ENCODE measurements at regions not wholly inside any gene's neighbourhood (a gene's known extent, or its start where the extent isn't known, plus 50 kb on each side); places are given as distances from the start of the nearest gene placed in this dataset.

DNA sequence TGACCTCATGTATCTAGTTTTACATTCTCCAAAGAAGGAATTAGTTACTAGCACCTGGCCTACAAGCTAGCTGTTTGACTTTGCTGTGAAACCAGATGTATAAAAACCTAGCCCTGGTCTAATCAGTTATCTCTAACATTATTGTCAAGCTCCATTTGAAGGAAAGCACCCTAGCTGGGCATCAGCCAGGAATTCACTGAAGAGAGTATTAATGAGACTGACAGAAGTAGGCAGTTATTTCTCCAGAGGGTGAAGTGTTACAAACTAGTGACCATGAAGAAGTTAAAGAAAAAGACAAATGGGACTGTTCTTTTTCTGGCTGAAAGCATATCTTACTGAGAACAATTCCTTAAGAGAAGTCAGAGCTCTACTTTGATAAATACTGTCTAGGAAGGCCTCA is 2529.3 kb upstream of the PCDH20 start:
- no peaks in the 10 kb centered on the region for H3K27me3 Mint-ChIP-seq

DNA sequence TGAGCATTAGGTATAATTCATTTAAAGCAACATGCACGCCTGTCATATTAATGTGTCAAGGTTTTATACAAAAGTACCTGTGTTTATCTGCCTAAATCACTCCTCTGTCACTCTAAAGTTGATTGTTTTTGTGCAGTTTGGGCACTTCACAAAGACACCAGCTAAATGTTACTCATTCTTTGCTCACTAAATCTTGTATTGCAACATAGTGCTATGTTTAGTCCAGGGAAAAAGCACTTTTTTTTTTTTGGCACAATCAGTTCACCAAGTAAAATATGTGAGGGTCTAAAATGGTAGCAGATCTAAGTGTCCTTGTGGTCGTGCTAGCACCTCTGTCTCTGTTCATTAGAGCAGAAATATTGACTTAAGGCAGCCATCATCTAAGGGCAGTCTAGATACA is 2526.7 kb upstream of the PCDH20 start:
- Mint-ChIP-seq H3K9me3 (peaks cover 1% of the 10 kb centered on the region), H3K27me3 (no peaks in the 10 kb centered on the region), H3K36me3 (no peaks in the 10 kb centered on the region), H3K27ac (no peak overlapping the region), H3K4me1 (no peaks in the 10 kb centered on the region), H3K4me3 (no peak overlapping the region)
- ATAC-seq (ENCODE audit: low read depth) (no peak), DNase-seq (ENCODE audit: low spot score in 2 of 2) (no peak)

More for the DNA sequence above, 2529.3 kb upstream of the PCDH20 start:
- Mint-ChIP-seq H3K36me3 (no peaks in the 10 kb centered on the region), H3K27ac (no peak overlapping the region), H3K4me3 (no peak overlapping the region), H3K9me3 (no peaks in the 10 kb centered on the region), H3K4me1 (no peaks in the 10 kb centered on the region)
- ATAC-seq (ENCODE audit: low read depth) (no peak), DNase-seq (ENCODE audit: low spot score in 2 of 2) (no peak)

DNA sequence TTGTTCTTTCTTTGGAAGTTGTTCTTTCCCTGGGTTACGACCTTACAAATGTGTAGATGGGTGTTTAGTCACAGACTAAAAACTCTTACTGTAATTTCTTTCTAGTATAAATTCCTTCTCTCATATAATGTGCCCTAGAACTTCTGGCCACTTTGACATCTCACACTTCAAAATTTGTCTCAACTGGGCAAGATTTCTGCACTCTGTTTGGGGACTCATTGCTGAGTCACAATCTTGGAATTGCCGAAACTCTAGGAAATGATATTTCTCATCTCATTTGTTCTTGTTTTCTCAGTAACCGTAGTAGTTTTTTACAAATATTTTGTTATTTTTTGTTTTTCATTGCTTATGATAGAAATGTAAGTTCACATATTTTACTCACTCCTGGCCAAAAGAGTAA is 2523.2 kb upstream of the PCDH20 start:
- H3K27ac Mint-ChIP-seq = no peak overlapping the region
- H3K27me3 Mint-ChIP-seq = no peaks in the 10 kb centered on the region
- H3K9me3 Mint-ChIP-seq = peaks cover 8% of the 10 kb centered on the region
- H3K36me3 Mint-ChIP-seq = no peaks in the 10 kb centered on the region
- DNase-seq (ENCODE audit: low spot score in 2 of 2) = no peak
- no peak overlapping the region for H3K4me3 Mint-ChIP-seq
- no peak for ATAC-seq (ENCODE audit: low read depth)
- no peaks in the 10 kb centered on the region for H3K4me1 Mint-ChIP-seq

DNA sequence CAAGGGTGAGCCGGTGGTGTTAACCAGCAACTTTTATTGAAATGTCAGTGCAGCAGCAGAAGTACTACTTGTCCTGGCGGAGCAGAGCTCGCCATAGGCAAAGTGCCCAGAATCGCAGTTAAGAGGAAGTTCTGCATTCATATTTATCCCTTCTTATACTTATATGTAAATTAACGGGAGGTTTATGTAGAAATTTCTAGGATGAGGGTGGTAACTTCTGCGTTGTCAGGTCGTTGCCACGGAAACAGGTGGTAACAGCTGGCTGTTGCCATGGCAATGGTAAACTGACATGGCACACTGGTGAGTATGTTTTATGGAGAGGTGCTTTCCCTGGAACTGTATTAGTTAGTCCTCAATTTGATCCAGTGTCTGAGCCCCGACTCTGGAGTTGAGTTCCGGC is 2494.9 kb upstream of the PCDH20 start:
- DNase-seq (ENCODE audit: low spot score in 2 of 2) (no peak), ATAC-seq (ENCODE audit: low read depth) (no peak)
- Mint-ChIP-seq H3K4me3 (no peak overlapping the region), H3K36me3 (no peaks in the 10 kb centered on the region), H3K27ac (no peak overlapping the region), H3K9me3 (peaks cover 7% of the 10 kb centered on the region), H3K27me3 (no peaks in the 10 kb centered on the region), H3K4me1 (no peaks in the 10 kb centered on the region)

DNA sequence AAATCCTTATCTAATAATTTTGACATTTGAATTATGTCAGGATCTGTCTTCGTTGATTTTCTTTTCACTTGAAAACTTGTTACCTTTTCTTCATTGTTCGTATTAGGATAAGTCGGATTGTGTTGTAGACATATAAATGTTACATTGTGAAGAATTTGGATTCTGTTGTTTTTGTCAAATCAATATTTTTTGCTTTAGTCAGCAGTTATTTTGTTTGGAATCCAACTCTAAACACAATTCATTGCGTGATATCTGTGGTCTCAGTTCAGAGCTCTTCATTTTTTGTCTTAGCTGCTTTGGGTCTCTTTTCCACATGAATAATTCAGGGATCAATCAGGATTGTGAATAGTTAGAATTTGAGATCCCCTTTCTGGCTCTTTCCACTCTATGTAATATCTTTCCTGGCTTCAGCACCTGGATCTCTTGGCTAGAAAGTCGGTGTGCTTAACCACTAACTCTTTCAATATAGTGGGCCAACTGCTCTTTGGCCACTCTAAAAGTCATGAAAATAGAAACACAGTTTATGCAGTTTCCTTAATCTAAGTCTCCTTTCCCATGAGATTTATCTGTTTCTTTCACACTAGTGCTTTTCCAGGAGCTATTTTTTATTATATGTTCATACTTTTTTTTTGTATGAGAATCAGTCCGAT is 2494.2 kb upstream of the PCDH20 start:
- no peaks in the 10 kb centered on the region for H3K36me3 Mint-ChIP-seq
- DNase-seq (ENCODE audit: low spot score in 2 of 2) = no peak
- no peak overlapping the region for H3K4me3 Mint-ChIP-seq
- no peak for ATAC-seq (ENCODE audit: low read depth)
- no peaks in the 10 kb centered on the region for H3K27me3 Mint-ChIP-seq
- no peaks in the 10 kb centered on the region for H3K4me1 Mint-ChIP-seq
- H3K27ac Mint-ChIP-seq = no peak overlapping the region
- H3K9me3 Mint-ChIP-seq = peaks cover 7% of the 10 kb centered on the region

DNA sequence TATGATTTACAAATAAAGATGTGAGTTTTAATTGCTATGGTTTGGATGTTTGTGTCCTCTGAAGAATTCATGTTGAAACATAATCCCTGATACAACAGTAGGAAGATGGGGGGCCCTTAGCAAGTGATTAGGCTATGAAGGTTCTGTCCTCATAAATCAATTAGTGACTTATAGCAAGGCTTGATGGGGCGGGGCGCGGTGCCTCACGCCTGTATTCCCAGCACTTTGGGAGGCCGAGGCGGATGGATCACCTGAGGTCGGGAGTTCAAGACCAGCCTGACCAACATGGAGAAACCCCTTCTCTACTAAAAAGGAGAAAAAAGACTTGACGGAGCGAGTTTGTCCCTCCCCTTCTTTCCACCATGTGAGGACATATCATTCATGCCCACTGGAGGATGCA is 2486.5 kb upstream of the PCDH20 start:
- no peak overlapping the region for H3K27ac Mint-ChIP-seq
- no peaks in the 10 kb centered on the region for H3K27me3 Mint-ChIP-seq
- DNase-seq (ENCODE audit: low spot score in 2 of 2) = no peak
- H3K4me1 Mint-ChIP-seq = no peaks in the 10 kb centered on the region
- H3K9me3 Mint-ChIP-seq = peaks cover 2% of the 10 kb centered on the region
- H3K4me3 Mint-ChIP-seq = no peak overlapping the region
- no peaks in the 10 kb centered on the region for H3K36me3 Mint-ChIP-seq
- no peak for ATAC-seq (ENCODE audit: low read depth)

DNA sequence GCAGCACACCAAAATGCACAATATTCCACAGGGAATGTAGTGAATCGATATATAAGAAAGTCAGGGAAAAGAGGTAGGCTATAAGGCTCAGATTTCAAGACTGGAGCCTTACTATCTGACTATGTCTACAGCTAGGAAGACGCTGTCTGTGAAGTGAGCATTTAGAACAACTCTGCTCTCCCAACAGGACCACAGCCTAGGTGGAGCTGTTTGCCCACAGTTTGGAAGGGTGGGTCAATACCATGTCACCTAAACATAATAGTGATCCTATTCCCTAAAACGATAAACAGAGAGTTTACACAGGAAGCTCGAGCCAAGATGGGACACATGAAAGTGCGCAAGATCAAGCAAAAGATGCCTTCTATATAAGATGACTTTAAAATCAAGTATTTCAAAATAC is 2486.0 kb upstream of the PCDH20 start:
- Mint-ChIP-seq H3K27me3 (no peaks in the 10 kb centered on the region), H3K36me3 (no peaks in the 10 kb centered on the region), H3K27ac (no peak overlapping the region), H3K4me1 (no peaks in the 10 kb centered on the region), H3K9me3 (peaks cover 2% of the 10 kb centered on the region), H3K4me3 (no peak overlapping the region)
- DNase-seq (ENCODE audit: low spot score in 2 of 2) = no peak
- ATAC-seq (ENCODE audit: low read depth) = no peak

DNA sequence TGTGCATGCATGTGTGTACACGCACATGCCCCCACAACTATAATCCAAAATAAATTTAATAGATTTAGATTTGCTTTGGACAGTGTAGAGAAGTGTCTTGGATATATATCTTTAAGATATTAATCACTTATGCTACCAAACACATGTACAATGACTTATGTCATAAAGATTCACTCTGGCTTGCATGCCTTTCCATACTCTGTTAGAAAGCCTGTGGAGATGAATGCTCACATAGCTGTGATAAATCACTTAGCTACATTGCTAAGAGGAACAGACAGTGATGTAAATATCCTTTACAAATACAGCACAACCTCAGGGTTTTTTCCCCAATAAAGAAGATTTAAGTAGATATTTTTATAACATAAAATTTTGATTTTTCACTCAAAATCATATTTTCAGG is 2484.8 kb upstream of the PCDH20 start:
- H3K4me3 Mint-ChIP-seq = no peak overlapping the region
- no peaks in the 10 kb centered on the region for H3K27me3 Mint-ChIP-seq
- H3K9me3 Mint-ChIP-seq = peaks cover 2% of the 10 kb centered on the region
- H3K4me1 Mint-ChIP-seq = no peaks in the 10 kb centered on the region
- no peaks in the 10 kb centered on the region for H3K36me3 Mint-ChIP-seq
- no peak overlapping the region for H3K27ac Mint-ChIP-seq
- ATAC-seq (ENCODE audit: low read depth) = no peak
- DNase-seq (ENCODE audit: low spot score in 2 of 2) = no peak

DNA sequence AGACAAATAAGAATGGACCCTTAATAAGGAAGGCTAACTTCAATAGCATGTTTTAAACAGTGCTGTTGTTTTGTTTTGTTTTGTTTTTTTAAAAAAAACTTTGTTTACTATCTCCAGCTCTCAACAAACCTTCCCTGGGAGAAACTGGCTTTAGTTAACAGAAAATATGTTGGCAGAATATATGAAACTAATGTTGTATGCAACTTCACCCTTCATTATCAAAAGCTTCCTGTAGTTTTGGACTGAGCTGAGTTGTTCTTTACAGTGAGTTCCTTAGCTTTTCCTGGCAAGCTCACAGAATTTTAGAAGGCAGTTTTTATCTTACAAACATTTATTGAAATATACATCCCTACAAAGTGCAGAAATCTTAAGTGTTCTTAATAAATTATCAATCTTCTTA is 2480.7 kb upstream of the PCDH20 start:
- Mint-ChIP-seq H3K4me3 (no peak overlapping the region), H3K4me1 (no peaks in the 10 kb centered on the region), H3K27ac (no peak overlapping the region), H3K36me3 (no peaks in the 10 kb centered on the region), H3K9me3 (peaks cover 2% of the 10 kb centered on the region), H3K27me3 (no peaks in the 10 kb centered on the region)
- DNase-seq (ENCODE audit: low spot score in 2 of 2) (no peak), ATAC-seq (ENCODE audit: low read depth) (no peak)

DNA sequence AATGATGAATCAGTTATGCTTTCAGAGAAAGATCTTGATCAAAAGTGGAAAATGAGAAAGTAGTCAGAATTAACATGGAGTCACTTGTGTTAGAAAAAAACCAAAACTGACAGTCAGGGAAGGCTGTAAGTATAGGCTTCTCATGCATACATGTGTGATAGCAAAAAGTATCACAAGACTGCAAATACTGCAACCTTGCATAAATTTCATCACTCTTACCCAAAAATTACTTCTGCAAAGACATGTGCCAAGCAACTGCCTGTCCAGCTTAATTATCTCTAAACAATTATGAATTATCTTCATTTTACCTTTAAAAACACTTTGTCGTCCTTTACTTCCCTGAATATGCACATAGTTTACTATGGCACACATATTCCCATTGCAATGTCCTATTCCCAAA is 2466.4 kb upstream of the PCDH20 start:
- no peaks in the 10 kb centered on the region for H3K4me1 Mint-ChIP-seq

DNA sequence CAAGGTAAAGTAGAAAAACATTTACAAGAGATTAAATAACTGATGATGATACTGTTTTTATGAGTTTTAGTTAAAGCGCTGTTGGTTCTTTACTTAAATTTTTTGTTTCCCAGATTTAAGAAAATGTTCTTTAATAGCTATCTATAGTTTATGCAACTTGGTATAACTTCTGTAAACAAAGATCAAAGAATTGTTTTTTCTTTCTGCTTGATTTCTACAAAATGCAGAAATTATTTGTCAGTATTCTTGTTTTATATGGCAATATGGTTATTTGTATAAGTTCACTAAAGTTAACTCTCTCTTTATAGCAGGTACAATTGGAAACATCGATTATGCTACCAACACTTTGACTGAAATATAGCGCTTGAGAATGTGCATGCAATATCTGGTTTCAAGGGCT is 2465.1 kb upstream of the PCDH20 start:
- ATAC-seq (ENCODE audit: low read depth) = no peak
- no peaks in the 10 kb centered on the region for H3K36me3 Mint-ChIP-seq
- no peak overlapping the region for H3K27ac Mint-ChIP-seq
- no peak overlapping the region for H3K4me3 Mint-ChIP-seq
- no peaks in the 10 kb centered on the region for H3K27me3 Mint-ChIP-seq
- no peaks in the 10 kb centered on the region for H3K4me1 Mint-ChIP-seq
- H3K9me3 Mint-ChIP-seq = peaks cover 4% of the 10 kb centered on the region
- no peak for DNase-seq (ENCODE audit: low spot score in 2 of 2)

More for the DNA sequence above, 2466.4 kb upstream of the PCDH20 start:
- Mint-ChIP-seq H3K36me3 (no peaks in the 10 kb centered on the region), H3K9me3 (peaks cover 5% of the 10 kb centered on the region), H3K27me3 (no peaks in the 10 kb centered on the region), H3K4me3 (no peak overlapping the region), H3K27ac (no peak overlapping the region)
- ATAC-seq (ENCODE audit: low read depth) (no peak), DNase-seq (ENCODE audit: low spot score in 2 of 2) (no peak)

DNA sequence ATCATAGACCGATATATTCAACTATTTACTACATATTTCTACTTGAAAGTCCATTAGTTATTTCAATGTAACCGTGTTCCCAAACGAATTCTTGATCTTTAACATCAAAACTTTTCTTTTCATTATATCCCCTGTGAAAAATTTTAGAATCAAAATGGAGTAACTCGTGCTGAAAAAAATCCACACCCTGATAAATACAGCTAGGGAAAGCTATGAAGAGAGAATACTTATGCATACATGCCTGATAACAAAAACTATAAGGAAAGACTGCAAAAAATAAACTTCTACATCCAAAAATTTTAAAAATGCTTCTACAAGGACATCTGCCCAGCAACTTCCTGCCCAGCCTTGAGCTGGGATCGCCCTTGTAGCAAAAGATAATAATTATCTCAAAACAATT is 2458.3 kb upstream of the PCDH20 start:
- ATAC-seq (ENCODE audit: low read depth) (no peak), DNase-seq (ENCODE audit: low spot score in 2 of 2) (no peak)
- no peaks in the 10 kb centered on the region for H3K4me1 Mint-ChIP-seq
- H3K27ac Mint-ChIP-seq = no peak overlapping the region
- peaks cover 7% of the 10 kb centered on the region for H3K9me3 Mint-ChIP-seq
- H3K4me3 Mint-ChIP-seq = no peak overlapping the region
- no peaks in the 10 kb centered on the region for H3K36me3 Mint-ChIP-seq
- H3K27me3 Mint-ChIP-seq = no peaks in the 10 kb centered on the region

DNA sequence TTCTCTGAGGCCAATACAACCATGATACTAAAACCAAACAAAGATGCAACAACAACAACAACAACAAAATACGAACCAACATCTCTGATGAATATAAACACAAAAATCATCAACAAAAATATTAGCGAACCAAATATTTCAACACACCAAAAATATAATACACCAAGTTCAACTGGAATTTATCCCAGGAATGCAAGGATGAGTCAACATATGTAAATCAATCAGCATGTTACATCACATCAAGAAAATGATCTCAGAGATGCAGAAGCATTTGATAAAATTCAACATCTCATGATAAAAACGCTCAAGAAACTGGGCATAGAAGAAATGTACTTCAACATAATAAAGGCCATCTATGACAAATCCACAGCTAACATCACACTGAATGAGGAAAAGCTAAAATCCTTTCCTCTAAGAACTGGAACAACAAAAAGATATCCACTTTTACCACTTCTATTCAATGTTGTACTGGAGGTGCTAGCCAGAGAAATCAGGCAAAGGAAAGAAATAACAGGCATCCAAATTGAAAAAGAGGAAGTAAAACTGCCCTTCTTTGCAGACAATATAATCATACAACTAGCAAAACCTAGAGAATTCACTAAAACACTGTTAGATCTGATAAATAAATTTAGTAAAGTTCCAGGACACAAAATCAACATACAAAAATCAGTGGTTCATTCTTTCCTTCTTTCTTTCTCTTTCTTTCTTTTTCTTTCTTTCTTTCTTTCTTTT is 2448.7 kb upstream of the PCDH20 start:
- Mint-ChIP-seq H3K27me3 (no peaks in the 10 kb centered on the region), H3K4me1 (no peaks in the 10 kb centered on the region), H3K4me3 (no peak overlapping the region), H3K27ac (no peak overlapping the region), H3K9me3 (peaks cover 19% of the 10 kb centered on the region), H3K36me3 (no peaks in the 10 kb centered on the region)
- DNase-seq (ENCODE audit: low spot score in 2 of 2) (no peak), ATAC-seq (ENCODE audit: low read depth) (no peak)

DNA sequence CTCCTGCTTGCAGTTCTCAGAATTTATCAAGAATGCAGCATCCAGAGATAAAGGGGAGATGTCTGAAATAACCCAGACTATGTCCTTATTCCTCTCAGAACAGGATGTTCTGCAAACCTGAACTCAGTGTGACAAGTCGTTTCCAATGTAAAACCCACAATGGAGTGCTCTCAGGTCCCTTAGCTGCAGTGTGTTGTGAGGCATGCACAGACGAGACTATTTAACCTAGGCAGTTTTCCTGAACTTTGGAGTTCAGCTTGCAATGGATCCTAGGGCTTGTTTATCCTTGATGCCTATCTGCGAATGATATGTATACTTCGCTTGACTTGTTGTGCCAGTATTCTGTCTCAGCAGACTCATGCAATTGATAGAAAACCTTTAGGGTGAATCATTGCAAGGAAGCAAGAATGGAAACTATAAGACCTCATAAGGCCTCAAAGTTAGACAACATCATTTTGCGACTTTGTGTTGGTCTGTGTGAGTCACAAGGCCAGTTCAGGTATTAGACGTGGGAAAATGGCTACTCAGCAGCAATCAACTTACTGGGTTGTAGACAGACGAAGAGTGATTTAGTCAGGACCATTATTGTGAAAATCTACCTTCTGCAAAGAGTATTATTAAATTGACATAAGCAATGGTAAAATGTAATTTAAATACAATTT is 2439.9 kb upstream of the PCDH20 start:
- no peaks in the 10 kb centered on the region for H3K27me3 Mint-ChIP-seq
- H3K36me3 Mint-ChIP-seq = no peaks in the 10 kb centered on the region
- DNase-seq (ENCODE audit: low spot score in 2 of 2) = no peak
- no peak overlapping the region for H3K27ac Mint-ChIP-seq
- no peaks in the 10 kb centered on the region for H3K4me1 Mint-ChIP-seq
- no peak for ATAC-seq (ENCODE audit: low read depth)
- H3K9me3 Mint-ChIP-seq = no peaks in the 10 kb centered on the region
- H3K4me3 Mint-ChIP-seq = no peak overlapping the region

Measured in memory B cell (primary cell).